Lower lobe of right lung (tissue), 2 donors: ENCODE measurements at regions not wholly inside any gene's neighbourhood (a gene's known extent, or its start where the extent isn't known, plus 50 kb on each side); places are given as distances from the start of the nearest gene placed in this dataset.

Source experiments
- ATAC-seq, 2 donors: fragments of 200-7000 bp; cut with Tn5 transposase; one replicate each; pipeline ENCODE4 v1.9.1; 2020 to 2022; ENCODE audit warnings: mild to moderate bottlenecking in 2 of 2, moderate library complexity in 2 of 2
- DNase-seq: peaks from one replicate; pipeline ENCODE4 v3.0.0-alpha.2; 2020
- H3K27ac ChIP-seq: fragments of 200-600 bp; one replicate; pipeline ENCODE4 v1.8.0; 2022
- H3K27me3 ChIP-seq: fragments of 200-600 bp; one replicate; pipeline ENCODE4 v1.8.0; 2022; ENCODE audit warnings: low read depth
- H3K36me3 ChIP-seq: fragments of 200-600 bp; one replicate; pipeline ENCODE4 v1.8.0; 2022; ENCODE audit warnings: mild to moderate bottlenecking
- H3K4me1 ChIP-seq: fragments of 200-600 bp; one replicate; pipeline ENCODE4 v1.8.0; 2022
- H3K4me3 ChIP-seq: fragments of 200-600 bp; one replicate; pipeline ENCODE4 v1.8.0; 2022; ENCODE audit warnings: mild to moderate bottlenecking
- H3K9me3 ChIP-seq: fragments of 200-600 bp; one replicate; pipeline ENCODE4 v1.8.0; 2022
- CTCF ChIP-seq: fragments of 200-600 bp; IDR thresholded peaks from one replicate; pipeline ENCODE4 v1.8.0; 2022; ENCODE audit warnings: antibody characterized with exemption, mild to moderate bottlenecking
- intact Hi-C: fragments of 100-400 bp; cut with DNase I; formaldehyde crosslinking; loops from one replicate; pipeline ENCODE4 v1.11.0; 2022
- donor health status: DM: no; HTN: yes; CAD: no; lungs with severe emphysema.

DNA sequence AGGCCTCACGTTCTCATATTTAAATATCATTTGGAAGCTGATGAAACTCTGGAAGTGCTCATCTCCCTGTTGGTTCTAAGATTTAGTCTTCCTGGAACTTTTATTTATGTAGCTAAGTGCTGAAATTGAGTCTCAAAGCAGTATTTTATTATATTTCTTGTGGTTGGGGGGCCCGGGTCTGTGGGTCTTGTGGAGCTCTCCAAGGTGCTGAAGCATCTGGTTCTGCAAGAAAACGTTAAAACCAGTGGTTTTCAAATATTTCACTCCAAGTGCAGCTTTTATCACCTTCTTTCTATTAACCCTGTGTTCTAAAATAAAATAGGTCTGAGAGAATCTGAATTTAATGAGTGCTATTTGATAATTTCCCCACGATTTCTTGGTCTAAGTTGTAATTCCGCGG lies 1404.8 kb downstream of the TBC1D22A start:
- ATAC-seq: no peak
- no peak for TF ChIP-seq CTCF
- intact Hi-C loops: no loop called here
- no peaks in the 10 kb centered on the region for H3K4me1 ChIP-seq
- H3K4me3 ChIP-seq: no peak overlapping the region
- no peaks in the 10 kb centered on the region for H3K27me3 ChIP-seq
- no peak for DNase-seq
- H3K36me3 ChIP-seq: no peaks in the 10 kb centered on the region
- H3K9me3 ChIP-seq: no peaks in the 10 kb centered on the region
- no peak overlapping the region for H3K27ac ChIP-seq

DNA sequence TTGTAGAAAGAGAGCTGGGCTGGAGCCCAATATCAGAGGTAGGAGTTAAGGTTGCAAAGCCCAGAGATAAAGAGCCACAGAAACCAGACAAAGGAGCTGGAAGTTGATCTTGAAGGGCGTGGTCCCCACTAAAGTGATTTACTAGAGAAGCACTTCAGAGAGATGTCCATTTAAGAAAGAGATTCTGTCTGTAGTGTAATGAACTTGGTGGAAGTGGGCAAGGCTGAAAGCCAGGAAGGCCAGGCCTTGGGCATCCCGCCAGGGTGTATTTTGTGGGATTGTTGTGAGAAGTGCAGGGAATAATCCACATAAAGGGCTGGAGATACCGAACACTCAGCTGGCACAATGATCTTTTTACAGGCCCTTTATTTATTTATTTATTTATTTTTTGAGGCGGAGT lies 1398.8 kb downstream of the TBC1D22A start:
- H3K9me3 ChIP-seq: no peaks in the 10 kb centered on the region
- no peak overlapping the region for H3K27ac ChIP-seq
- H3K4me3 ChIP-seq: no peak overlapping the region
- intact Hi-C loops: no loop called here
- DNase-seq (no peak), ATAC-seq (no peak)
- no peaks in the 10 kb centered on the region for H3K4me1 ChIP-seq
- no peak for TF ChIP-seq CTCF
- H3K27me3 ChIP-seq: no peaks in the 10 kb centered on the region
- H3K36me3 ChIP-seq: no peaks in the 10 kb centered on the region

DNA sequence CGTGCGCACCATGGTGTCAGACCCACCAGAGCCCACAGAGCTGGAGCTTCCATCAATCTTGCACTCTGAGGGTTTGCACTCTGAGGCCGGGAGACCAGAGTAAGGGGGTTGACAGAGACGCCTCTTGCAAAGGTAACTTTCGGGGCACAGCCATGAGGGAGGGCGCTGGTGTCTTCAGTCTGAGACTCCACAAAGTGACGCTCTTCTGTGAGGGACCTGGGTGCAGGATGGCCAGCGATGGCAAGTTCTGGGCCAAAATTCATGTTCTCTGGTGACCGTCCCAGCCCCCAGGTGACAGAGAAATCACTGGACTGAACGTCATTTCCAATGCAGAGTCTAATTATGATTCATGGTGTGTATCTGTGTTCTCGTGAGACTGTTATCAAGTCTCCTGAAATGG lies 1395.2 kb downstream of the TBC1D22A start:
- intact Hi-C loops: no loop called here
- DNase-seq: no peak

DNA sequence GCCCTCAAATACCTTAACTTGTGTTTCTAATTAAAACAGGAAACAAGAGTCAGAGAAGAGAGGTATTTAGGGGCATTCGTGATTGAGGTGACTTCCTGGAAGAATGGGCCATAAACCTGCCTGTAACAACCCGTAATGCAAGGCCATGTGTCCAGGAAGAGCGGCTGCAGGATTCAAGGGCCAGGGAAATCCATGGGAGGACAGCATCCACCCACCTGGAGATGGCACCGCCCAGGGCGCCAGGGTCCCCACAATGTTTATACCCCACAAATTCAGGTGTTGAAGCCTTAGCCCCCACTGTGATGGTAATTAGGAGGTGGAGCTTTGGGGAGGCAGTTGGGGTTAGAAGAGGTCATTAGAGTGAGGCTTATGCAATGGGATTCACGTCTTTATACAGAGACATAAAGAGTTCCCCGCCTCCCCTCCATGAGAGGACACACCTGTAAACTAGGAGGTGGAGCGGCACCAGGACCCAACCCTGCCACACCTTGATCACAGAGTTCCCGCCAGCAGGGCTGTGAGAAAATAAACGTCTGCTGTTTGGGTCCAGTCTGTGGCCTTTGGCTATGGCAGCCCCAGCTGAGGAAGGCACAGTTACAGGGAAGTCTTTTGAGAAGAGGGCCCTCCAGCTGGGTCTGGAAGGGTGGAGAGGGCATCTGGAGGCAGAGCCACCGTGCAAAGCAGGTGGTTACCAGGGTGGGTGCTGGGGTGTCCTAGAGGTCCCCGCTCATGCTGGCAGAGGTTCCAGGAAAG lies 1394.3 kb downstream of the TBC1D22A start:
- H3K27ac ChIP-seq: no peak overlapping the region
- H3K4me1 ChIP-seq: no peaks in the 10 kb centered on the region
- DNase-seq: no peak
- no peak for TF ChIP-seq CTCF
- H3K4me3 ChIP-seq: no peak overlapping the region
- intact Hi-C loops: no loop called here
- no peak for ATAC-seq
- H3K27me3 ChIP-seq: peaks cover 3% of the 10 kb centered on the region
- H3K36me3 ChIP-seq: no peaks in the 10 kb centered on the region
- H3K9me3 ChIP-seq: no peaks in the 10 kb centered on the region

More for the DNA sequence above, 1395.2 kb downstream of the TBC1D22A start:
- no peak for ATAC-seq
- H3K36me3 ChIP-seq: no peaks in the 10 kb centered on the region
- H3K4me1 ChIP-seq: no peaks in the 10 kb centered on the region
- H3K27ac ChIP-seq: no peak overlapping the region
- H3K9me3 ChIP-seq: no peaks in the 10 kb centered on the region
- H3K4me3 ChIP-seq: no peak overlapping the region
- no peaks in the 10 kb centered on the region for H3K27me3 ChIP-seq
- TF ChIP-seq CTCF: no peak

DNA sequence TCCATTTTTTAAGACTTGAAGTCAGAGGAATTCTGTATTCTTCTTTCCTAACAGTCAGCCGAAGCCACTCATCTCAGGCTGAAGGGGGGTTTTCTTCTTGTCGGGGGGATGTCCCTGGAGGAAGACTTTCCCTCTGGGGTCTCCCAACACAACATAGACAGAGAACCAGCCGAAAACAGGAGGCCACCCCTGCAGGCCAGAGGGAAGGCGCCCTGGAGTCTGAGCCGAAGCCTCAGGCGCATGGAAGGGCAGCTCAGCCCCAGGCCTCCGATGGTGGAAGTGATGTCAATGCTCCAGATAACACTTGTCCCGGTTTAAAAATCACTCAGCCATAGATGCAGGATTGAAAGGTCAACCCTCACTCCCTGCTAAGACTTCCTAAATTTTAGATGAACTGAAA lies 1393.0 kb downstream of the TBC1D22A start:
- intact Hi-C loops: no loop called here
- Histone ChIP-seq H3K27ac (no peak overlapping the region), H3K36me3 (no peaks in the 10 kb centered on the region), H3K4me1 (no peaks in the 10 kb centered on the region), H3K9me3 (no peaks in the 10 kb centered on the region), H3K4me3 (no peak overlapping the region), H3K27me3 (peaks cover 3% of the 10 kb centered on the region)
- ATAC-seq: no peak
- TF ChIP-seq CTCF: no peak
- DNase-seq: no peak

- no peaks in the 10 kb centered on the region for H3K4me1 ChIP-seq
- no peak overlapping the region for H3K27ac ChIP-seq
- intact Hi-C loops: no loop called here
- no peak for TF ChIP-seq CTCF
- DNase-seq: no peak
- H3K27me3 ChIP-seq: peaks cover 3% of the 10 kb centered on the region
- H3K4me3 ChIP-seq: no peak overlapping the region
- H3K9me3 ChIP-seq: no peaks in the 10 kb centered on the region
- ATAC-seq: no peak
- H3K36me3 ChIP-seq: no peaks in the 10 kb centered on the region
Observed at GRCh38 chr22:48154943-48155240, 1392.4 kb downstream of the TBC1D22A start.
